UCSD-AML1 (cell line): ENCODE measurements at regions not wholly inside any gene's neighbourhood (a gene's known extent, or its start where the extent isn't known, plus 50 kb on each side); places are given as distances from the start of the nearest gene placed in this dataset.

Experiments used
- DNase-seq: peaks from one replicate; lab custom pipeline; 2025; ENCODE audit not compliant: unreplicated experiment; lab: John Stamatoyannopoulos, UW

DNA sequence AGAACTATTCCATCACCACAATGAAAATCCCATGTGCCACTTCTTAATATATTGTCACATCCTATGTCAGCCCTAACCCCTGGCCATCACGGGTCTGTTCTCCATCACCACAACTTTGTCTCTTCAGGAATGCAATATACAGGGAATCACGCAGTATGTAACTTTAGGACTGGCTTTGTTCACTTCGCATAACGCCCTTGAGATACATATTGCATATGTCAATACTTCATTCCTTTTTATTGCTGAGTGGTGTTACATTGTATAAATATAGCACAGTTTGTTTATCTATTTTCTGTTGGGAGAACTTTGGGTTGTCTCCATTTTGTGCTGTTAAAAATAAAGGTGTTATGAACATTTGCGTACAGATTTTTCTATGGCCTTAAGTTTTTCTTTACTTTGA is 195.4 kb upstream of the ZMIZ1 start:
- no peak for DNase-seq

DNA sequence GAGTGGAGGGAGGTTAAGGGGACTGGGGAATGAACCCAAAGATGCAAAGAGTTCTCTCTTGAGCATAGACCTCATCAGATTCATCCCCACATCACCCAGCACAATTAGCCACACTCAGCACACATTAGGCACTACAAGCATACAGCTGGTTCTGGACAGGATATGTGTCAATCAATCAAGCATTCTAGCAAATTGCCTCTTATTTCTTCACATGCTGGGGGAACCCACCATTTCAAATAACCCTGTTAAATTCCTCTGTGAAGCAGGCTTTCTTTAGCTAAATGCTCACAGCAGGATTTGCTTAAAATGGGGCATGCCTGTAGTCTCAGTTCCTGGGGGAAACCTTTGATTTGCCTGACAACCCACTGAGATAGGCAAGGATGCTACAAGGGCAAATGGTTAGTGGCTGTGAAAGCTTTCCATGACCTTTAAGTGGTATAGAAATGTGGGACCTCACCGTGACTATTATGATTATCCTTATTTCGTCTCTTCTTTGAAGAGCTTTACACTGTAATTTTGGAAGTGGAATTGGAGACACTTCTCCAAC is 193.4 kb upstream of the ZMIZ1 start:
- no peak for DNase-seq

DNA sequence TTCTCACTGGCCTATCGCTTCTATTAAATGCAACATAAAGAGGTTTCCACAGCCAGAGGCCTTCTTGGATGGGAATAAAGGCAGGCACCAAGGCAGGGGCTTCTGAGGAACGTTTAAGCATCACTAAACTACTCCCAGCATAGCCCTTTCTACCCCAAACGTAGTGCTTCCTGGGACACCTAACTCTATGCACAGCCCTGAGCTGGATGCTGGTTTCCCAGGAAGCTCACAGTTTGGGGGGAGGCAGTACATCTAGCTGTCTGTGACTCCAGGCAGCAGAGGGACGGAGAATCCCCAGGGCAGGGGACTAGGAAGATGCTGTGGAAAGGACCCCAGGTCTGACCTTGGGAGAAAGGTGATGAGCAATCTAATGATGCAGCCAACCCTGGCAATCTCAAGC is 192.8 kb upstream of the ZMIZ1 start:
- no peak for DNase-seq

DNA sequence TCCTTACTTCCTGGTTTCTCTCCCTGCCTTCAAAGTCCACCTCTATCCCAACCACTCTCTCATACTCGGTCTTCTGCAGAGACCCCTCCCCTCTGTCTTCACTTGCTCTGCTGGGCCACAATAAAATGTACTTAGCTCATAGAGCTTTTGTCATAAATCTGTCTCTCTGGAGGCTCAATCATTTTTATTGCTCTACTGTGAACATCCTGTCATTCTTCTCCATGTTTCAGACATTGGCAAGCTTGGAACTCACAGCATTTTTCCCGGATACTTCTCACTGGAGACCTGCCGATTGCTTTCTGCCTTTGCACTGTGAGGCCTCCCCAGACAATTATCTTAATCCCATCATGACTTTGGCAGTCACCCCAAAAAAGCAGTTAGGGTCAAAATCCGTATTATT is 192.3 kb upstream of the ZMIZ1 start:
- DNase-seq = no peak

DNA sequence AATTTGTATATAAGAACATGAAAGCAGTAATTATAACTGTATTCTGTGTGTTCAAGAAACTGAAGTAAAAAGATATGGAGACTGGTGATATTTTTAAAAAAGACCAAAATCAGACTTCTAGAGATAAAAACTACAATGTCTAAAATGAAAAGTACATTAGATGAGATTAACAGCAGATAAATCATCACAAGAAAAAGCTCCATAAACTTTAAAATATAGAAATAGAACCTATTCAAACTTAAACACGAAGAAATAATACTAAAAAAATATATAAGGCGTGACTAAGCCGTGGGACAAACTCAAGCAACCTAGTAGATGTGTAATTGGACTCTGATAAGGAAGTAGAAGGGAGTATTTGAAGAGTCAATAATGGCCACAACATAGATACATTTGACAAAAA is 189.1 kb upstream of the ZMIZ1 start:
- no peak for DNase-seq

DNA sequence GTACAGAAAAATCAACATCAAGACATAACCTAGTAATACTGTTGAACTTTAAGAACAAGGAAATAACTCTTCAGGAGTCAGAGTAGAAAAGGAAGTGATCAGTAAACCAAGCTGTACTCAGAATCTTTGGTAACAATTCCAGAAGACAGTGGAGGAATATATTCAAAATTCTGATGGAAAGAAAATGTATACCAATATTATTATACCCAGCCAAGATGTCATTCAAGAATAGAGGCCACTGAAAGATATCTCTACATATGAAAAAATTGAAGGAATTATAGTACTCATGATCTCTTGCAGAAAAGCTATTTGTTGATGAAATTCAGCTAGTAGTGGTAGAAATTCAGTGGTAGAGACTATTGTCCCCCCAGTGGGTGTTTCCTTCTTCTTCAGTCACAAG is 182.6 kb upstream of the ZMIZ1 start:
- DNase-seq = no peak

DNA sequence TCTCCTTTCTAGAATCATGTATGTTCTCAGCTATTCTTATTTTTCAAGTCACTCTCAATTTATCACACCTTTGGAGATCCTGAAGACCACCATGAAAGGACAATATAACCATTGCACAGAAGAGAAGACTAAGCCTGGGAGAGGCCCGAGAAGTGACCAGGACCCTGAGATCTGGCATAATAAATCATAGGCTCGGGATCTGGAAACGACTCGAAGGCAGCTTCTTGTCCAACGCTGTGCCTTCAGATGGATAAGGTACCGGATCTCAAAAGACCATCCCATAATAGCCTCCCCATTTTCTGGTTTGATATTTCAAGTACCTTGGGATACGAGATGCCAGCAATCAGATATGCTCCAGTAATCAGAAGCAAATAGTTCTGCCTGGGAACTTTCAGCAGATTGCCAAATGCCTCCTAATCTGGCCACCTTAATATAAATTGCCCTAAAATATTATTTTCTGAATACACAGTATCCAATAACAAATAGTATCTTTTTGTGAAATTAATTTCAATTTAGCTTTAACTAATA is 179.2 kb upstream of the ZMIZ1 start:
- DNase-seq = no peak

DNA sequence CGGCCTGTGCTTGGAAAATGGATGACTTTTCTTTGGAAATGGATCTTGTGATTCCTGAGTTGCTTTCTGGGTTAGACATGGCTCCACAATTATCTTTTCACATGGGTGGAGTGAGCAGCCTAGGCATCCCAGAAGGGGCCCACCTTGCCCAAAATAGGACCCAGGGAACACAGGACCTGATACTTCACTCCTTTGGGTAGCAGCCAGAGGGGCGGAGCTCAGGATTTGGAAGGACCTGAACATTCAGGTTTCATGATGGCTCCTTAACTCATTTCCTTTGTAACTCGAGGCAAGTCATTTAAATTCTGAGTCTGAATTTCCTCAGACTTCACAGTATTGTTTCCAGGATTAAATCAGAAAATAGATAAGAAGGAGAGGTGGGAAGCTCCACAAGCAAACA is 178.3 kb upstream of the ZMIZ1 start:
- no peak for DNase-seq

DNA sequence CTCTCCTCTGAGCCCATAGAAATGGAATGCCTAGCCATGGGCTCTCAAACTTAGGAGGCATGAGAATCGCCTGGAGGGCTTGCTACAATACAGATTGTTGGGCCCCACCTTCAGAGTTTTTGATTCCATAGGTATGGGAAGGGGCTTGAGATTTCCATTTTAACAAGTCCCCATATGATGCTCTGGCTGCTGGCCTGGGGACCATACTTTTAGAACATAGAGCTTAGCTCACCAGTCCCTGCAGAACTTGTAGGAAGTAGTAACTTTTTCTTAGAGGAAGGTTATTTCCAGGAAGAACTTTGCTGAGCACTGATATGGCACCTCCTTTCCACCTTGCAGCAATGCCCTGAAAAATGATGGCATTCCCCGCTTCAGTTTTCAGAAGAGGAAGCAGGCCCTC is 177.0 kb upstream of the ZMIZ1 start:
- DNase-seq = no peak

DNA sequence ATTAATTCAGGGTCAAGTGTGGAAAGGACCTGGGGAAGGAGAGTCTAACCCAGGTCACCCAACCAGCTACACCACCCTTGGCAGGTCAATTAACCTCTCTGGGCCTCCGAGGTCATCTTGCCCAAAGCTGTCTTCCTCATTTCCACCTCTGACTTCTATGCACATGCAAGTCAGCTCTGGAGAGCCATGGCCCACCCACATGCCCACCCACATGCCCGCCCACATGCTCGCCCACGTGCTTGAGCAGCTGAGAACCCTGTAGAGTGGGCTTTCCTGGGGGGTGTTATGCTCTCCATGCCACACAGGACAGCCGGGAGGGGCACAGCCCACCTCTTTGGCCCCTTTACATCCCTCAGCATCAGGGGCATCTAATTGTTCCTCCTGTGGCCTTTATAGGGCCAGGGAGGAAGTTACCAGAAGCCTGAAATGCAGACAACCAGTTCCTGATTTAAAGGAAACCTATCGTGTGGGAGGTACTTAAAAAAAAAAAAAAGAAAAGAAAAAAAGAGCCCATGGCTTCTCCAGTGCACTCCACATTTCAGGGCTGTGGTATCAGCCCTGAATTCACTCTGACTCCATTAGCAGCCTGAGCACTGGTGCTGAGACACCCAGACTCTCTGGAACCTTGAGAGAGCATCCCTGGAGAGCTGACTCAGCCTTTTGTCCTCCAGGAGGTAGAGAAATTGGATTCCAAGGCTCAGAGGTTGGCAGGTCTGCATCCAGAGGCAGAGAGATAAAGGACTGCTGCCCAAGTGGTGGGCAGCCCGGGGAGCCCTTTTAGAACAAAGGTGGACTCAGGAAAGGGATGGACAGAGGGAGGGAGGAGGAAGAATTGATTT is 176.2 kb upstream of the ZMIZ1 start:
- DNase-seq = no peak

DNA sequence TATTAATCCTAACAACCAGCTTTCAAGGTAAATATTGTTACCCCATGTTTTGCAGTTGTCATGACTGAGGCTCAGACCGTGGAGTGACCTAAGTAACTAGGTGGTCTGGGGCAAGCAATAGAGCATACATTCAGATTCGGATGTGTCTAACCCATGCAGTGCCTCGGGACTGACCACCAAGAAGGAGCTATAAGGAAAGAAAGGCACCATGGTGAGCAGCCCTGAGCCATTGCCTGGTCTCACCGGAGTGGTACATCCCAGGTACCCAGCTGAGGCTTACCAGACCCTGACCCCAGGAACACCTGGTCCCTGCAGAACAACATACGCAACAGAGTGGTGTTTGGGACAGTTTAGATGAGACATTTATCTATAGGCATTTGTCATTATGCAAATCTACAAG is 175.5 kb upstream of the ZMIZ1 start:
- no peak for DNase-seq

DNA sequence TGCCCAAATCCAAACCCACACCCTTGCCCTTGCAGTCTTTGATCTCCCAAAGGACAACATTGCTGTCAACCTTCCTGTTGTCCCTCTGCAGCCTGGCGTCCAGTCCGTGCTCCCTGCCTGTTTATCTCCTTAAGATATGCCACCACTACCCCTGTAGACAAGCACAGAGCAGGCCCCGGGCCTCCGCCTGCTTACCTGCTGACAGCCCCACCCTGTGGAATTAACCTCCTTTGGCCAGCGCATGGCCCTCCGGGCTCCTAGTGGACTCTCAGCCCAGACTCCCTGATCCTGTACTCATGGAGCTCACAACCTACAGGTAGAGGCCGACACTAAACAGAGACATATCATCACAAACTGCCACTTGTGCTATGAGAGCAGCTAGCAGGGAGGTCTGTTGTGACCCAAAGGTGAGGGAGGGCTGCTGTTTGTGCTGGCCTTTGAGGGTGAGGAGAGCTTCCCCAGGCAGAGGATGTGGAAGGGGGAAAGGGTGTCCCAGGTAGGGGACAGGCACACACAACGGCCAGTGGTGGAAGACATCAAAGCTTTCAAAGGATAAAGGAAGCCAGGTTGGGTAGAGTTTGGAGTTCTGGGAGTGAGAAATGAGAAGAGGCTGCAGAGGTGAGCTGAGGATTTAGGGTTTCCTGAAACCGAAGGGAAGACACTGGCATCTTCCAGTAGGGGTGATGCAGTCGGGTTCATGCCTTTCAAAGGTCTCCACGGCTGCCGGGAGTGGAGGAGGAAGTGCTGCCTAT is 174.5 kb upstream of the ZMIZ1 start:
- no peak for DNase-seq

DNA sequence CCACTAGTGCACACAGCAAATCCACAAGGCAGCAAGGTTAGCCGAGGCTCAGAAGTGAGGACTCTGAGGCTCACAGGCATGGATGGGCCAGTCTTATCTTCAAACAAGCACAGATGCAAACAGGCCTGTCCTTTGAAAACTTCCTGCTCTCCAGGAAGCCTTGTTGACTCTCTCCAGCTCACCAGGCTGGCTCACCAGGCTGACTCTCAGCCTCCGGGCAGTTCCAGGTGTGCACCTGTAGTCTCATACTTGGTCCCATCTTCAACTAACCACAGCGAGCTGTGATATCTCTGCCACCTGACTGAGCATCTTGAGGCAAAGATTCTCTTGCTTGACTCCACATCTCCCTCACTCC is 173.9 kb upstream of the ZMIZ1 start:
- no peak for DNase-seq

DNA sequence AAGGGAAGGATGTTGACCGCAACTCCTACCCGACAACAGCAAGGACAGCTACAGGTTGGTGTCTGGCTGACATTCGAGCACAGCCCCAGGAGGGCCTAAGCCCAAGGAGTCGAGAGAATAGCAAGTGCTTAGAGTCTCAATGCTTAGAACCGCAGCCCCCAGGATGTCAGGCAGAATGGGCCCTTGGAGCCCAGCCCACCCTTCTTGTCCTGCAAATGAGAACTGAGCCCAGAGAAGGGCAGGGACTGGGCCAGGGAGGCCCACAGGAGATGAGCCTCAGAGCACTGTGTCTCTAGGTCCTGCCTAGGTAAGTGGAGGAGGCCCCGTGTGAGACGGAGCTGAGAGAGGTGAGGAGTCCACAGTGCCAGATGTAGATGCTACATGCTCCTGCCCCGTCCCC is 173.3 kb upstream of the ZMIZ1 start:
- DNase-seq = no peak

DNA sequence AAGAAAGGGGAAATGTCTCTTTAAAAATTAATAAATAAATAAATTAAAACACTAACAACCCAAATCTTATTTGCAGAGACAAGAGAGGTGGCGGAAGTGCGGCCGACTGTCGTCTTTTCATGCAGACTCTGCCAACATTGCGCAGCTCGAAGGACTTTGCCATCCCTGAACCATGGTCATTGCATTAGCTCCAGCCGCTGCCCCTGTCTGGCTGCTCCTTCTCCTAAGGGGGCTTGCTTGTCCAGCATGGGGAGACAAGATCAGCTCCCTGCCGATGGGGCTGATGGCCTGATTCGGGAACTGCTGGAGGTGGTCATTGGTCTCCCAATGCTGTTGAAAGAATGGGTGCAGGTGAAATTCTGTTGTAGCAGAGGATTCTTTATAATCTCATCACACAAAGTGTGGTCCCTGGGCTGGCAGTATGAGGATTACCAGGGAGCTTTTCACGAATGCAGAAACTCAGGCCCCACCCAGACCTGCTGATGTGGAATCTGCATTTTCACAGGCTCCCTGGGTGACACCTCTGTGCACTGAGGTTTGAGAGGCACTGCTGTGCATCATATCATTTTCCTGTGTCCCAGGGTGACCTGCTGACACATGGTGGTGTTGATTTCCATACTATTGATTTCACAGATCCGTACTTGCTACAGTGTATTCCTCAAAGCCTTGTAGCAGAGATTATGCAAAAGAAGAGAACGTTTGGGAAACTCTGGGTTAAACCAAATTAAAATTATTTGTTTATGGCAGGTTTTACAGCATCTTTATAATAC is 172.4 kb upstream of the ZMIZ1 start:
- DNase-seq = no peak

DNA sequence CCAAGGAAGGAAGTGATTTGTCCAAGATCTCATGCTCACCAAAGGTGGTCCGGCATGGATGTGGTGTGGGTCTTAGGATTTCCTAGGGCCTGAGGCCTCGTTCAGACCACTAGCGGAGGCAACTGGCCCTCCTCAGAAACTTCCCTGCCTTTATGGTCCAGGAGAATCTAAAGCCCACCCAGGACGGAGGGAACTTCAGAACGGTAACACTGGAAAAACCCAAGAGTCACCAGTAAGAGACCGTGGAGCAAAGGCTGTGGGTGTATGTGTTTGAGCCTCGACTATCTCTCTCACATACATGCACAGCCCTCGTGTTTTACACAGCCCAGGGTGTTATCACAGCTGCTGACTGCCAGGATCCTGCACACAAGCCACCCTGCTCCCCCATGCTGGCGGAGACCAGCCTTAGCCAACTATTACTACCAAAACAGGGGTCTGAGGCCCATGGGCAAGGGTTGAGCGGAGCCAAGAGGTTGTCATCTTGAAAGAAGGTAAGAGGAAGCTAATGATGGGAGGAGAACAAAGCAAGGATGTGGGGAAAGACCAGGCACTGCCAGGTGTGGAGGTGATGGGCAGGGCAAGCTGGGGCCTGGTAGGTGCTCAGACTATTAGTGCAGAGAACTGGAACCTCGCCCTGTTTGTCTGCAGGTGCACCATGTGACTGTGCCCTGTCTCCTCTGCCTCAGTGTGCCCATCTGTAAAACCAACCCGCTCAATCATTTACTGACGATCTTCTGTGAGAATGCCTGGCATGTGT is 170.2 kb upstream of the ZMIZ1 start:
- no peak for DNase-seq

DNA sequence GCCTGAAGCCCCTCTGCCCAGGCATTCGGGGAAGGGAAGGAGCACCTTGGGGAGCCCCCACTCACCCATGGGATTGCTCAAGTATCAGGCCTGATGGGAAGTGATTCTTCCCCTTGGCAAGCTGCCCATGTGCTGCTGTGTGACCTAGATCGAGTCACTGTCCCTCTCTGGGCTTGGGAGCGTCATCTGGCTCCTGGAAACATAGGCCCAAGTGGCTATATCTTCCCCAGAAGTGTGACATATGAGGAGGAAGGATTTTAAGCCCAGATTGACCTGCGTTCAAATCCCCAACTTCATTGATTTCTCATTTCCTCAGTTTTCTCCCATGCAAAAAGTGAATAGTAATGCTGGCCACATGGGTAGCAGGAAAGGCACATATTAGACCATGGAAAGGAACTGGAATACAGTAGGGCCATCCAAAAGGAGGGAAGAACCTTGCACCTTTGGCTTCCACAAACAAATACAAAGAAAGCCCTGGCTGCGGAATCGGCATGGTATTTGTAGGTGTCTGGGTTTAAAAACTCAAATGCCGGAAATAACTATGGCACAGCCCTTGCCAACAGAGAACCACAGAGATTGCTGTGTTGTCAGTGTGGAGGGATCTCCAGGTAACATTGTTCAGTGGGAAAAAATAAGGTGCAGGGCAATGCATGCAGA is 169.5 kb upstream of the ZMIZ1 start:
- no peak for DNase-seq

DNA sequence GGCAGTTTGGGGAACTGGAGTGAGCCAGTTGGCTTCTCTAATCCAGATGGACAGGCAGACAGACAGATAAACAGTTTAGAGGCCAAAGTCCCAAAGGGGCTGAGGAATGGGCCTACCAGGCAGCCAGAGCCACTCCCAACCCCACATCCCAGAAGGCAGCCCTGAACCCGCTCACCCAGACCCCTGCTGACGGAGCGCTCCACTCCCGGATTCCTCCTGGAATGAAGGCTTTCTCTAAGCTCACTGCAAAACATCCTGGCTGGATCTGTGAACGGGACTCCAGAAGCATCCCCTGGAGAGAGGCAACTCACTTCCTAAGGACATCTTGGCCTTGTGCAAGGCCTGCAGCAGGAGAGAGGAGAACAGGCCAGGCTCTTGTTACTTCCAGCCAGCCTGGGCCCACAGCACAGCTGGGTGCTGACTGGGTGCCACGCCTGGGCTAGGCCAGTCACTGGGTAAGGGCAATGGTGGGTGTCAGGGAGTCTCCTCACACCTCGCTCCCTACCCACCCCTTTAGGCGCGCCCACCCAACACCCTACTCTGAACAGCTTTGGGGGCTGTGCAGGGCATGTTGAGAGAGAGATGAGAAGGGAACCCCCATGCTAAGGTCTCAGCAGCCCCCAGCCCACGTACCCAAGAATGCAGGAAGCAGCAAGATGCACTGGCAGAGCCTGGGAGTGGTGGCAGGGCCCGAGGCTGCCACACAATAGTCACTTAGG is 168.6 kb upstream of the ZMIZ1 start:
- no peak for DNase-seq

DNA sequence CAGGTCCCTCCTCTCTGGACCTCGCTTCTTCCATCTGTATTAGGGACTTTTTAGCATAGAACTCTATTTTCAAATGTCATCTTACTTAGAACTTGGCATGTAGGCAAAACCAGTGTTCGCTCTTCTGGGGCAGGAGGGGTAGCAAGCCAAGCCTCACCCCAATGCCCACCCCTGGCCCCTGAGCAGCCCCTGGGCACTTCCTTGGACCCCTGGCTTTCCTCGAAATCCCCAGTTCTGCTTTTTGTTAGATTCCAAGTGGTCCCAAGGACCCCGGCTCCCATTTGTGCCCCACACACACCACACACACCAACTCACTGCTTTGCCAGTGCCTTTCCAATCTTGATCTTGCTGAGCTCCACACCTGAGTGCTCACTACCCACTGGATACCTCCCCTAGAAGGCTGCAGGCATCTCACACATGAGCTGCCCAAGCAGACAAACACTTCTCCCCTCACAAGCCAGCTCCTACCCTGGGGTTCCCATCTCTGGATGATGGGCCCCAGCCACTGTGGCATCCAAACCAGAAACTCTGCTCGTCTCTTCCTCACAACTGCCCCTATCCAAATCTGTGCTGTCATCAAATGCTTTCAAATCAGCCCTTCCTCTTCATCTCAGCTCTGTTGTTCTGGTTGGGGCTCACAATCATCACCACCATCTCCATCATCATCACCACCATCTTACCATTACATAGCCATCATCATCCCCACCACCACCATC is 167.9 kb upstream of the ZMIZ1 start:
- DNase-seq = no peak
